Thoracic aorta (tissue), 2 donors: ENCODE measurements at regions not wholly inside any gene's neighbourhood (a gene's known extent, or its start where the extent isn't known, plus 50 kb on each side); places are given as distances from the start of the nearest gene placed in this dataset.

Source experiments
- ATAC-seq: fragments of 150-250 bp; one replicate; pipeline ENCODE4 v1.8.0; 2017; ENCODE audit warnings: low read depth; ENCODE audit not compliant: insufficient number of reproducible peaks, low FRiP score
- DNase-seq: peaks from one replicate; pipeline ENCODE4 v3.0.0-alpha.2; 2020; ENCODE audit warnings: low spot score
- H3K27ac ChIP-seq, 2 donors: fragments of 200-600 bp; sonication (generic); 1 replicate in 1 of 2; 2 replicates in 1 of 2; pipeline ENCODE4 v1.5.1; 2016; ENCODE audit warnings: mild to moderate bottlenecking in 2 of 2, moderate library complexity in 2 of 2
- H3K27me3 ChIP-seq: fragments of 200-600 bp; sonication (generic); replicated peaks from 2 replicates; pipeline ENCODE4 v1.6.0; 2016; ENCODE audit warnings: mild to moderate bottlenecking; ENCODE audit not compliant: insufficient read depth
- H3K36me3 ChIP-seq: fragments of 200-600 bp; sonication (generic); one replicate; pipeline ENCODE4 v1.5.1; 2016
- H3K4me1 ChIP-seq, 2 donors: fragments of 200-600 bp; sonication (generic); 1 replicate in 1 of 2; 2 replicates in 1 of 2; pipeline versions ENCODE4 v1.5.1 to v1.6.0; 2016; ENCODE audit warnings: low read depth in 2 of 2, mild to moderate bottlenecking in 1 of 2; ENCODE audit not compliant: control insufficient read depth in 1 of 2
- H3K4me3 ChIP-seq: fragments of 200-600 bp; sonication (generic); 2 replicates; pipeline ENCODE4 v1.5.1; 2016; ENCODE audit warnings: mild to moderate bottlenecking
- H3K9me3 ChIP-seq: fragments of 200-600 bp; sonication (generic); 2 replicates; pipeline ENCODE4 v1.5.1; 2016
- CTCF ChIP-seq: fragments of 200-600 bp; sonication (generic); IDR thresholded peaks from one replicate; pipeline ENCODE4 v1.5.1; 2019; ENCODE audit warnings: antibody characterized with exemption

- no peak overlapping the region for H3K27ac ChIP-seq
- H3K36me3 ChIP-seq, result no peaks in the 10 kb centered on the region
- H3K27me3 ChIP-seq, result no peaks in the 10 kb centered on the region
- ATAC-seq (peak; percentile 13), DNase-seq (no peak)
- TF ChIP-seq CTCF, result no peak
- H3K4me1 ChIP-seq, result peaks cover 10 to 25% of the 10 kb centered on the region in 2 donors
- peak overlapping the region; percentile 1 for H3K4me3 ChIP-seq
- no peaks in the 10 kb centered on the region for H3K9me3 ChIP-seq
These were observed 106.7 kb downstream of the LEPR start for GRCh38 chr1:65527190-65527589.

GRCh38 chr1:65527707-65528503 is 107.4 kb downstream of the LEPR start:
- ATAC-seq (no peak), DNase-seq (no peak)
- Histone ChIP-seq H3K27me3 (no peaks in the 10 kb centered on the region), H3K4me3 (peak overlapping the region; percentile 1), H3K4me1 (peaks cover 10 to 25% of the 10 kb centered on the region in 2 donors), H3K27ac (no peak overlapping the region), H3K36me3 (no peaks in the 10 kb centered on the region), H3K9me3 (no peaks in the 10 kb centered on the region)
- TF ChIP-seq CTCF, result no peak

GRCh38 chr1:65531972-65532570 is 111.6 kb downstream of the LEPR start:
- peaks cover 4 to 10% of the 10 kb centered on the region in 2 donors for H3K4me1 ChIP-seq
- DNase-seq (no peak), ATAC-seq (no peak)
- H3K36me3 ChIP-seq, result no peaks in the 10 kb centered on the region
- H3K27me3 ChIP-seq, result no peaks in the 10 kb centered on the region
- H3K4me3 ChIP-seq, result no peak overlapping the region
- H3K9me3 ChIP-seq, result no peaks in the 10 kb centered on the region
- H3K27ac ChIP-seq, result no peak overlapping the region
- no peak for TF ChIP-seq CTCF

GRCh38 chr1:65535981-65536380 is 115.5 kb downstream of the LEPR start:
- no peak for DNase-seq
- Histone ChIP-seq H3K27me3 (no peaks in the 10 kb centered on the region), H3K36me3 (no peaks in the 10 kb centered on the region), H3K4me3 (no peak overlapping the region), H3K27ac (no peak overlapping the region), H3K4me1 (no peaks in the 10 kb centered on the region), H3K9me3 (no peaks in the 10 kb centered on the region)
- no peak for TF ChIP-seq CTCF
- ATAC-seq, result no peak

GRCh38 chr1:65538086-65538485 is 117.6 kb downstream of the LEPR start:
- Histone ChIP-seq H3K27me3 (no peaks in the 10 kb centered on the region), H3K27ac (no peak overlapping the region), H3K4me3 (no peak overlapping the region), H3K4me1 (no peaks in the 10 kb centered on the region), H3K36me3 (no peaks in the 10 kb centered on the region), H3K9me3 (no peaks in the 10 kb centered on the region)
- ATAC-seq, result no peak
- TF ChIP-seq CTCF, result no peak
- no peak for DNase-seq
